ENCODE measurements at regions not wholly inside any gene's neighbourhood (a gene's known extent, or its start where the extent isn't known, plus 50 kb on each side); places are given as distances from the start of the nearest gene placed in this dataset.
"Not testable (repeated sequence)": the region's sequence is repeated elsewhere in the genome, so short reads cannot be mapped to it uniquely, and the experiment has no call there.

GRCh38 chr1:30083800-30084464, 639.5 kb downstream of the MATN1 start:
- H3K4me3 Mint-ChIP-seq = no peak overlapping the region
- H3K9me3 Mint-ChIP-seq = no peaks in the 10 kb centered on the region
- H3K27ac Mint-ChIP-seq = peak overlapping the region; percentile 46 to 54
- peaks cover 0 to 5% of the 10 kb centered on the region in 2 donors for H3K4me1 Mint-ChIP-seq (ENCODE audit: low read depth in 2 of 2)
- peaks cover 75 to 80% of the 10 kb centered on the region in 2 donors for H3K27me3 Mint-ChIP-seq
- peaks cover 3% of the 10 kb centered on the region for H3K36me3 Mint-ChIP-seq (ENCODE audit: insufficient read depth)
- ATAC-seq (replicated peaks) = no peak
- DNase-seq = no peak

- no peaks in the 10 kb centered on the region for H3K9me3 Mint-ChIP-seq
- ATAC-seq (replicated peaks) = no peak
- no peak overlapping the region for H3K4me3 Mint-ChIP-seq
These were observed 641.8 kb downstream of the MATN1 start for GRCh38 chr1:30081379-30082102.

DNA sequence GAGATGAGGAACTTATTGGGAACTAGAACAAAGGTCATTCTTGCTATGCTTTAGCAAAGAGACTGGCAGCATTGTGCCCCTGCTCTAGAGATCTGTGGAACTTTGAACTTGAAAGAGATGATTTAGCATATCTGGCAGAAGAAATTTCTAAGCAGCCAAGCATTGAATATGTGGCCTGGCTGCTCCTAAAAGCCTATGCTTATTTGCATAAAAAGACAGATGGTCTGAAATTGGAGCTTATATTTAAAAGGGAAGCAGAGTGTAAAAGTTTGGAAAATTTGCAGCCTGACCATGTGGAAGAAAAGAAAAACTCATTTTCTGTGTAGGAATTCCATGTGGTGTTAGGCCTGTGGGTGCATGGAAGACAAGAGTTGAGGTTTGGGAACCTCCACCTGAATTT, 647.5 kb downstream of the MATN1 start:
- H3K27me3 Mint-ChIP-seq = peaks cover 13 to 14% of the 10 kb centered on the region in 2 donors
- not testable (repeated sequence) for H3K36me3 Mint-ChIP-seq (ENCODE audit: insufficient read depth); H3K4me3 Mint-ChIP-seq; H3K27ac Mint-ChIP-seq; DNase-seq; H3K9me3 Mint-ChIP-seq; ATAC-seq (replicated peaks)
- H3K4me1 Mint-ChIP-seq (ENCODE audit: low read depth in 2 of 2) = peaks cover 0 to 10% of the 10 kb centered on the region in 2 donors

More at GRCh38 chr1:30081379-30082102, 641.8 kb downstream of the MATN1 start:
- H3K4me1 Mint-ChIP-seq (ENCODE audit: low read depth in 2 of 2) = peaks cover 0 to 14% of the 10 kb centered on the region in 2 donors
- H3K27me3 Mint-ChIP-seq = peaks cover 57% of the 10 kb centered on the region in 2 donors
- no peak for DNase-seq
- peaks cover 3% of the 10 kb centered on the region for H3K36me3 Mint-ChIP-seq (ENCODE audit: insufficient read depth)
- peak overlapping the region in 1 of 2 donors; percentile 39 for H3K27ac Mint-ChIP-seq

GRCh38 chr1:30068787-30069472, 654.5 kb downstream of the MATN1 start:
- H3K4me1 Mint-ChIP-seq (ENCODE audit: low read depth in 2 of 2) = peaks cover 0 to 11% of the 10 kb centered on the region in 2 donors
- ATAC-seq (replicated peaks) (no peak), DNase-seq (no peak)
- no peak overlapping the region for H3K27ac Mint-ChIP-seq
- H3K36me3 Mint-ChIP-seq (ENCODE audit: insufficient read depth) = no peaks in the 10 kb centered on the region
- H3K27me3 Mint-ChIP-seq = peaks cover 4 to 40% of the 10 kb centered on the region in 2 donors
- H3K9me3 Mint-ChIP-seq = no peaks in the 10 kb centered on the region
- H3K4me3 Mint-ChIP-seq = no peak overlapping the region

DNA sequence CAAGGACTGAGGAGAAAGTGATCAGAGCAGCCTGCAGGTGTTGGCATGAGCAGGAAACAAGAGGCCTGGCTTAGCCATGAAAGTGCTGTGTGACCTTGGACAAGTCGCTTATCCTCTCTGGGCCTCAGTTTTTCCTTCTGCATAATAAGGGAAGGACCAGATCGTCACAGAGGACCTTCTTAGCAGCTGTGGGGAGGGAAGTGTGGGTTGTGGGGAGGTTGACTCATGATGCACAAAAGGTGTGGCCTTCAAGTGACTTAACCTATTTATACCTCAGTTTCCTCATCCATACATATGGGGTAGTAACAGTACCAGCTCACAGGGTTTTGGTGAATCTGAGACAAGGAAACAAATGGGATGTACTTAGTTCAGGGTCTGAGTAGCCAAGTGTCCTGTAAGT, 658.8 kb downstream of the MATN1 start:
- no peaks in the 10 kb centered on the region for H3K9me3 Mint-ChIP-seq

DNA sequence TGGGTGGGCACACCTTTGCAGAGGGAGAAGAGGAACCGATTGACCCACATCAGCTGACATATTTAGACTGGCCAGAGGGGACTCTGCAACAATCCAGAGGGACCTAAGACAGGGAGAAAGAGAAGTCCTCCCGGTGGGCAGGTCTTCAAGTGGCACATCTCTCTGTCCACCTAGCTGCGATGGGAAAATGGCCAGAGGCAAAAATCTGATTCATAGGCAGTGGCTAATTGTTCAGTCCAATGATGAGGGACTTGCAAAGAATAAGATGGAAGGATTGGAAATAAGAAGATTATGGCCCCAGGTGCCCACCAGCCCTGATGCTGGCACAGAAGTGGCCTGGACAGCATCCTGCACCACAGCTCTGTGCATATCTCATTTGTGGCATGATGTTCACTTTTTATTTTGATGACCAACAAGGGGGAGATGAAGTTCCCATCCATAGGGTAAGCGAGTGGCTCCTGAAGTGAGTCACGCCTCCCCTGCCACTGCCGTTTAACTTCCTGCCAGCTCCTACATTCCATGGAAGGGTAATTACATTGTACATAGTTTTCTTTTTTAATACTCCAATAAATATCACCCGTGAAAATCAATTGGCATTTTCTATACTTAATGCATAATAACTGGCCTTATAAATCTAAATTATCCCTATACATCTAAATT, 659.6 kb downstream of the MATN1 start:
- Mint-ChIP-seq H3K27me3 (peaks cover 0 to 6% of the 10 kb centered on the region in 2 donors), H3K36me3 (ENCODE audit: insufficient read depth) (no peaks in the 10 kb centered on the region), H3K4me1 (ENCODE audit: low read depth in 2 of 2) (peaks cover 0 to 9% of the 10 kb centered on the region in 2 donors), H3K9me3 (no peaks in the 10 kb centered on the region), H3K4me3 (no peak overlapping the region), H3K27ac (no peak overlapping the region)
- ATAC-seq (replicated peaks) (no peak), DNase-seq (no peak)

More for the DNA sequence above, 658.8 kb downstream of the MATN1 start:
- Mint-ChIP-seq H3K27me3 (peaks cover 0 to 13% of the 10 kb centered on the region in 2 donors), H3K4me3 (no peak overlapping the region), H3K27ac (peak overlapping the region in 1 of 2 donors; percentile 19), H3K4me1 (ENCODE audit: low read depth in 2 of 2) (peaks cover 0 to 9% of the 10 kb centered on the region in 2 donors), H3K36me3 (ENCODE audit: insufficient read depth) (no peaks in the 10 kb centered on the region)
- DNase-seq (no peak), ATAC-seq (replicated peaks) (no peak)

DNA sequence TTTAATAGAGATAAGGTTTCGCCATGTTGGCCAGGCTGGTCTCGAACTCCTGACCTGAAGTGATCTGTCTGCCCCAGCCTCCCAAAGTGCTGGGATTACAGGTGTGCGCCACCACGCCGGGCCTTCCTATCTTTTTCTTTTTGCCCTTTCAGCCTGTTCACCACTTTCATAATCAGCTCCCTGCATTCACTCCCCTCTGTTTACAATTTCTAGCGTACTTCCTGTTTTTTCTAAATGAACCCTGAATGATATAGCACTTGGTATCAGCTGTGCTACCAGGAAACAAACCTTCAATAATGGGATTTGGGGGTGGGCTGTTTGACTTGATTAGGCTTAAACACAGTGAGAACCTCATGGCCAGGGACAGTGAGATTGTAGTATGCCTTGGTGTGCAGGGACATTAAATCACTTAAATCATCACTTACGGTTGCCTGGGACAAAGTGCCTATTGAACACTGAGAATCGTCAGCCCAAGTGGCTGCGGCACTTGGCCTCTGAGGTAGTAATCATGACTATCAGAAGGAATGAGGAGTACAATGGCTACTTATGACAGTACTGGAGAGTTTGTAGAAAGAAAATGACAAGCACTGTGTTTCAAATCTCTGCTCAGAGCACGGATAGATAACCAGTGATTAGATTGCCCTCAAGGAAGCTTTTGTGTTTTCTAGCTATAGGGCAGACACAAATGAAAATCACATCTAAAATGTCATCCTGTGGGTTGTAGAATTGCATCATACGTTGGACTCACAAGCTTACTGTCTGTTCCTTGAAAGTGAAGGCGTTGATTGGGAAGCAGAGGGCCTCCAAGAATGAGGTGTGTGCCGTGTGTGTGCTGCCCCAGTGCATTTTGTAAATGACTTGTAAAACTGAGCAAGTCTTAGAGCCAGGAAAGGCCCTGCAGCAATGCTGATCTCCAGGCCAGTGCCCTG, 661.8 kb downstream of the MATN1 start:
- DNase-seq (no peak), ATAC-seq (replicated peaks) (no peak)
- H3K27ac Mint-ChIP-seq = no peak overlapping the region
- H3K36me3 Mint-ChIP-seq (ENCODE audit: insufficient read depth) = no peaks in the 10 kb centered on the region
- H3K9me3 Mint-ChIP-seq = no peaks in the 10 kb centered on the region
- no peak overlapping the region for H3K4me3 Mint-ChIP-seq
- H3K27me3 Mint-ChIP-seq = peaks cover 10 to 11% of the 10 kb centered on the region in 2 donors
- H3K4me1 Mint-ChIP-seq (ENCODE audit: low read depth in 2 of 2) = peaks cover 0 to 9% of the 10 kb centered on the region in 2 donors

DNA sequence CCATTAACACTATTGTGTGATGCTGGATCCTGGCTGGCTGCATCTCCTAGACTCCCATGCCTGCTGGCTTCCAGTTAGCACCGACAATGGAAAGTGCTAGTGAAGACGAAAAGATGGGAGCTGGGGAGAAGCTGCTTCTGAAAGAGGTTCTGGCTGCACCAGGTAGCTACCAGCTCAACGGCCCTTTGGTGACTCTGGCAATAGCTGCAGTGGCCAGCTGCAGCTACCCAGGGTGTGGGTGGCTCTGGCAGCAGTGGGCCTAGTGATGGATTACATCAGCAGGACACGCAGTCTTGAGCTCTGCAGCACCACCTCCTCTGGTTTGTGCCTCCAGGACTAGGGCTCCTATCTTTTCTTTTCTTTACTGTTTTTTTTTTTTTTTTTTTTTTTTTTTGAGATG, 662.6 kb downstream of the MATN1 start:
- H3K27me3 Mint-ChIP-seq = peaks cover 11 to 13% of the 10 kb centered on the region in 2 donors
- H3K36me3 Mint-ChIP-seq (ENCODE audit: insufficient read depth) = no peaks in the 10 kb centered on the region
- no peak overlapping the region for H3K4me3 Mint-ChIP-seq

GRCh38 chr1:30058970-30059369, 664.4 kb downstream of the MATN1 start:
- H3K27me3 Mint-ChIP-seq = peaks cover 14 to 21% of the 10 kb centered on the region in 2 donors
- ATAC-seq (replicated peaks) = no peak
- H3K9me3 Mint-ChIP-seq = no peaks in the 10 kb centered on the region
- H3K27ac Mint-ChIP-seq = no peak overlapping the region
- no peak overlapping the region for H3K4me3 Mint-ChIP-seq
- H3K4me1 Mint-ChIP-seq (ENCODE audit: low read depth in 2 of 2) = no peaks in the 10 kb centered on the region
- no peaks in the 10 kb centered on the region for H3K36me3 Mint-ChIP-seq (ENCODE audit: insufficient read depth)
- DNase-seq = no peak

More for the DNA sequence above, 662.6 kb downstream of the MATN1 start:
- H3K9me3 Mint-ChIP-seq = no peaks in the 10 kb centered on the region
- H3K27ac Mint-ChIP-seq = no peak overlapping the region
- ATAC-seq (replicated peaks) (no peak), DNase-seq (no peak)
- H3K4me1 Mint-ChIP-seq (ENCODE audit: low read depth in 2 of 2) = peaks cover 0 to 9% of the 10 kb centered on the region in 2 donors

- Mint-ChIP-seq H3K36me3 (ENCODE audit: insufficient read depth) (peaks cover 6% of the 10 kb centered on the region), H3K27ac (no peak overlapping the region), H3K9me3 (no peaks in the 10 kb centered on the region), H3K27me3 (peaks cover 62% of the 10 kb centered on the region in 2 donors), H3K4me1 (ENCODE audit: low read depth in 2 of 2) (peaks cover 0 to 3% of the 10 kb centered on the region in 2 donors), H3K4me3 (no peak overlapping the region)
- no peak for DNase-seq
- ATAC-seq (replicated peaks) = no peak
These were observed 669.3 kb downstream of the MATN1 start for GRCh38 chr1:30054126-30054525.

DNA sequence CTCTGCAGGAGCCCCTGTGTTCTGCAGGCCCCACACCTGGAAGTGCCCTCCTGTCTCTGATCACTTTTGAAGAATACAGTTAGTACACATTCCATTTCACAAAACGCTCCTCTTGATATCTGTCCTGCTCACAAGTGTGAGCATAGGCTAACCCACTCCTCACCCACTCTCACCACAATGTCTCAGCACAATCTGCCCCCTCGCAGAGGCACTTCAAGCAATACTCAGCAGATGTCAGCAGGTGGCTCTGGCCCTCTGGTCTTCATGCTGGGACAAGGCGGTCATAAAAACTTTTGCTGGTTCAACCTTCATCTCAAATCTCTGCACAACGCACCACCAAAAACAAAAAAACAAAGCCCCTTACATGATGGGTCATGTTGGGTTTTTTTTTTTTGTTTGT, 671.2 kb downstream of the MATN1 start:
- no peaks in the 10 kb centered on the region for H3K9me3 Mint-ChIP-seq
- ATAC-seq (replicated peaks) (no peak), DNase-seq (no peak)
- H3K4me1 Mint-ChIP-seq (ENCODE audit: low read depth in 2 of 2) = peaks cover 0 to 7% of the 10 kb centered on the region in 2 donors
- no peak overlapping the region for H3K27ac Mint-ChIP-seq
- H3K27me3 Mint-ChIP-seq = peaks cover 66 to 67% of the 10 kb centered on the region in 2 donors
- no peak overlapping the region for H3K4me3 Mint-ChIP-seq
- H3K36me3 Mint-ChIP-seq (ENCODE audit: insufficient read depth) = peaks cover 6% of the 10 kb centered on the region

- DNase-seq (no peak), ATAC-seq (replicated peaks) (no peak)
- Mint-ChIP-seq H3K9me3 (no peaks in the 10 kb centered on the region), H3K4me1 (ENCODE audit: low read depth in 2 of 2) (peaks cover 0 to 7% of the 10 kb centered on the region in 2 donors), H3K27ac (peak overlapping the region in 1 of 2 donors; percentile 5), H3K4me3 (no peak overlapping the region), H3K36me3 (ENCODE audit: insufficient read depth) (peaks cover 6% of the 10 kb centered on the region), H3K27me3 (peaks cover 63 to 68% of the 10 kb centered on the region in 2 donors)
These were observed 671.6 kb downstream of the MATN1 start for GRCh38 chr1:30051777-30052176.
